ENCODE measurements at regions not wholly inside any gene's neighbourhood (a gene's known extent, or its start where the extent isn't known, plus 50 kb on each side); places are given as distances from the start of the nearest gene placed in this dataset.
A peak's percentile ranks its signal among the peaks of the same experiment; 100 is the strongest.

GRCh38 chr6:110534731-110535492 is 58.5 kb upstream of the SLC22A16 start:
- Mint-ChIP-seq H3K36me3 (ENCODE audit: low read depth) (no peaks in the 10 kb centered on the region), H3K27ac (peak overlapping the region; percentile 9 to 86 (median 16)), H3K4me3 (no peak overlapping the region), H3K9me3 (peaks cover 13% of the 10 kb centered on the region), H3K4me1 (peaks cover 36% of the 10 kb centered on the region), H3K27me3 (ENCODE audit: low read depth) (peaks cover 5% of the 10 kb centered on the region)
- TF ChIP-seq, protein P1, sequence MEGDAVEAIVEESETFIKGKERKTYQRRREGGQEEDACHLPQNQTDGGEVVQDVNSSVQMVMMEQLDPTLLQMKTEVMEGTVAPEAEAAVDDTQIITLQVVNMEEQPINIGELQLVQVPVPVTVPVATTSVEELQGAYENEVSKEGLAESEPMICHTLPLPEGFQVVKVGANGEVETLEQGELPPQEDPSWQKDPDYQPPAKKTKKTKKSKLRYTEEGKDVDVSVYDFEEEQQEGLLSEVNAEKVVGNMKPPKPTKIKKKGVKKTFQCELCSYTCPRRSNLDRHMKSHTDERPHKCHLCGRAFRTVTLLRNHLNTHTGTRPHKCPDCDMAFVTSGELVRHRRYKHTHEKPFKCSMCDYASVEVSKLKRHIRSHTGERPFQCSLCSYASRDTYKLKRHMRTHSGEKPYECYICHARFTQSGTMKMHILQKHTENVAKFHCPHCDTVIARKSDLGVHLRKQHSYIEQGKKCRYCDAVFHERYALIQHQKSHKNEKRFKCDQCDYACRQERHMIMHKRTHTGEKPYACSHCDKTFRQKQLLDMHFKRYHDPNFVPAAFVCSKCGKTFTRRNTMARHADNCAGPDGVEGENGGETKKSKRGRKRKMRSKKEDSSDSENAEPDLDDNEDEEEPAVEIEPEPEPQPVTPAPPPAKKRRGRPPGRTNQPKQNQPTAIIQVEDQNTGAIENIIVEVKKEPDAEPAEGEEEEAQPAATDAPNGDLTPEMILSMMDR (IDR thresholded peaks at IDR 0.05; ENCODE audit: unreplicated experiment in 3 of 3), result no peak

DNA sequence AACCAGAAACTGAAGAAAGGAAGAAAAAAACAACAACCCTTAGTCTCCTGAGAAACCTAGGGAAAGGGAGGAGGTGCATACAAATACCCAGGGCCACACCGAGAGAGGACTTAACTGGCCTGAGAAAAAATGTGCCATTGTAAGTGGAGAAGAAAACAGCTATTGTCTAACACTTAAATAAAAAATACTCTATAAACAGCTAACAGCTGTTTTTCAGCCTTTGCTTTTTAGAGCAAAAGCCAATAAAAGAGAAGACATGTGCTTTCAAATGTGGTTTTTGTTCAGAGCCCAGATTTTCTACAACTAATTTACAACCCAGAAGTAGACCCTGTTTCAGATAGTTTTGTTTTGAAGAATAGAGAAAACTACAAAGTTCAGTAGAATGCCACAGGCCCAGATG is 56.0 kb upstream of the SLC22A16 start:
- no peaks in the 10 kb centered on the region for H3K27me3 Mint-ChIP-seq (ENCODE audit: low read depth)
- peak overlapping the region; percentile 11 to 67 (median 16) for H3K27ac Mint-ChIP-seq
- TF ChIP-seq, protein P1 (IDR thresholded peaks at IDR 0.05; ENCODE audit: unreplicated experiment in 3 of 3), result no peak
- H3K9me3 Mint-ChIP-seq, result peaks cover 7% of the 10 kb centered on the region
- peaks cover 43% of the 10 kb centered on the region for H3K4me1 Mint-ChIP-seq
- H3K36me3 Mint-ChIP-seq (ENCODE audit: low read depth), result no peaks in the 10 kb centered on the region
- no peak overlapping the region for H3K4me3 Mint-ChIP-seq

- peaks cover 7% of the 10 kb centered on the region for H3K9me3 Mint-ChIP-seq
- peaks cover 34% of the 10 kb centered on the region for H3K4me1 Mint-ChIP-seq
- H3K27me3 Mint-ChIP-seq (ENCODE audit: low read depth), result no peaks in the 10 kb centered on the region
- H3K27ac Mint-ChIP-seq, result no peak overlapping the region
- no peak overlapping the region for H3K4me3 Mint-ChIP-seq
- TF ChIP-seq, protein P1 (IDR thresholded peaks at IDR 0.05; ENCODE audit: unreplicated experiment in 3 of 3), result no peak
- H3K36me3 Mint-ChIP-seq (ENCODE audit: low read depth), result no peaks in the 10 kb centered on the region
Measured at GRCh38 chr6:110530671-110531070, 54.3 kb upstream of the SLC22A16 start.

GRCh38 chr6:110529907-110530306 is 53.5 kb upstream of the SLC22A16 start:
- H3K27ac Mint-ChIP-seq, result peak overlapping the region in 1 of 3 experiments; percentile 81
- H3K4me1 Mint-ChIP-seq, result peaks cover 34% of the 10 kb centered on the region
- H3K36me3 Mint-ChIP-seq (ENCODE audit: low read depth), result no peaks in the 10 kb centered on the region
- H3K27me3 Mint-ChIP-seq (ENCODE audit: low read depth), result no peaks in the 10 kb centered on the region
- no peak overlapping the region for H3K4me3 Mint-ChIP-seq
- TF ChIP-seq, protein P1 (IDR thresholded peaks at IDR 0.05; ENCODE audit: unreplicated experiment in 3 of 3), result no peak
- H3K9me3 Mint-ChIP-seq, result peaks cover 3% of the 10 kb centered on the region

DNA sequence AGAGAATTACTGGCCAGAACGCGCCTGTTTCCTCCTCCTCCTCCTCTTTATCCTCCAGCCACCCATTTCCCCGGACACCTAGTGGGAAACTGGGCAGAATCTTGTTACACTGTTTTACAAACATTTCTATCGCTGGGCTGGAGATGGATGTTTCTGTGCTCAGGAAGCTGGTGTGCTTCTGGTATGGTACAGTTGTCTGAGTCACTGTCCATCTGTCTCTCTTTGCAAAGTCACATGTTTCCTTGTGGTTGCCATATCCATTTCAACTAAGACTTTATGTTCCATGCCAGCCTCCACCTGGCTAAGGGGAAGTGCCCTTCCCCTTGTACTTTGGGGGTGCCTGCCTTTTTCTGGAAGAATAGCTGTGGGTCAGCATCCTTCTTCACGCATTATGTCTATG is 52.9 kb upstream of the SLC22A16 start:
- H3K27me3 Mint-ChIP-seq (ENCODE audit: low read depth), result no peaks in the 10 kb centered on the region
- H3K4me3 Mint-ChIP-seq, result no peak overlapping the region
- TF ChIP-seq, protein P1 (IDR thresholded peaks at IDR 0.05; ENCODE audit: unreplicated experiment in 3 of 3), result no peak
- H3K27ac Mint-ChIP-seq, result peak overlapping the region in 2 of 3 experiments; percentile 37 to 81
- H3K36me3 Mint-ChIP-seq (ENCODE audit: low read depth), result no peaks in the 10 kb centered on the region
- H3K9me3 Mint-ChIP-seq, result no peaks in the 10 kb centered on the region
- peaks cover 34% of the 10 kb centered on the region for H3K4me1 Mint-ChIP-seq

DNA sequence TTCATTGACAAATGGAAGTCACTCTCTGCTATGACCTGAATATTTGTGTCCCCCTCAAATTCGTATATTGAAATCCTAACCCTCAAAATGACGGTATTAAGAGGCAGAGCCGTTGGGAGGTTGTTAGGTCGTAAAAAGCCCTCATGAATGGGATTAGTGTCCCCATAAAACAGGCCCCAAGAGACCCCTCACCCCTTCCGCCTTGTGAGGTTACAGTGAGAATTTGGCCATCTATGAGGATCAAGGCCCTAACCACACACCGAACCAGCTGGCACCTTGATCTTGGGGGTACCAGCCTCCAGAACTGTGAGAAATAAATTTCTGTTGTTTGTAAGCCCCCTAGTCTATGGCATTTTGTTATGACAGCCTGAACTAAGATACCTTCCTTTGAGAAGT is 52.5 kb upstream of the SLC22A16 start:
- H3K27me3 Mint-ChIP-seq (ENCODE audit: low read depth), result no peaks in the 10 kb centered on the region

More for the DNA sequence above, 52.5 kb upstream of the SLC22A16 start:
- TF ChIP-seq, protein P1 (IDR thresholded peaks at IDR 0.05; ENCODE audit: unreplicated experiment in 3 of 3), result no peak
- no peaks in the 10 kb centered on the region for H3K36me3 Mint-ChIP-seq (ENCODE audit: low read depth)
- no peaks in the 10 kb centered on the region for H3K9me3 Mint-ChIP-seq
- no peak overlapping the region for H3K4me3 Mint-ChIP-seq
- peak overlapping the region; percentile 37 to 81 (median 58) for H3K27ac Mint-ChIP-seq
- H3K4me1 Mint-ChIP-seq, result peaks cover 34% of the 10 kb centered on the region
